H1 (cell line): ENCODE measurements at regions not wholly inside any gene's neighbourhood (a gene's known extent, or its start where the extent isn't known, plus 50 kb on each side); places are given as distances from the start of the nearest gene placed in this dataset.

Source experiments
- CTCF ChIA-PET: fragments of 300-600 bp; sonication (Branson Sonifier 250); formaldehyde crosslinking; loops from one replicate; lab custom pipeline; 2021; ENCODE audit not compliant: partially characterized antibody; lab: Charles Lee
- POLR2A ChIA-PET: fragments of 300-600 bp; sonication (Branson Sonifier 250); formaldehyde crosslinking; loops from one replicate; lab custom pipeline; 2021; ENCODE audit warnings: inconsistent platforms; ENCODE audit not compliant: partially characterized antibody; lab: Charles Lee
- DNase-seq, 2 experiments: peaks; one replicate each; pipeline versions ENCODE4 v3.0.0 to v3.0.0-alpha.2; 2010 to 2022; ENCODE audit warnings: low spot score in 2 of 2, low read depth in 1 of 2, mixed read lengths in 1 of 2
- FAIRE-seq: peaks from 2 replicates; lab custom pipeline; 2011; peaks lifted over from hg19 to GRCh38; lab: Jason Lieb, UNC
- H2AFZ ChIP-seq: 2 replicates; pipeline ENCODE4 v1.8.1; 2012; ENCODE audit warnings: low read length, inconsistent platforms
- H2AK5ac ChIP-seq: 2 replicates; pipeline ENCODE4 v1.6.1; 2013; ENCODE audit warnings: low read depth, low read length
- H2BK120ac ChIP-seq: replicated peaks from 2 replicates; pipeline ENCODE3; 2013; ENCODE audit warnings: low read depth, low read length, inconsistent platforms
- H2BK12ac ChIP-seq: 2 replicates; pipeline ENCODE4 v1.6.1; 2013; ENCODE audit warnings: low read depth, low read length
- H2BK15ac ChIP-seq: 2 replicates; pipeline ENCODE4 v1.6.1; 2013; ENCODE audit warnings: low read length
- H2BK20ac ChIP-seq: 2 replicates; pipeline ENCODE4 v1.6.1; 2013; ENCODE audit warnings: low read length
- H2BK5ac ChIP-seq: 2 replicates; pipeline ENCODE4 v1.6.1; 2013; ENCODE audit warnings: low read depth, low read length
- H3K14ac ChIP-seq: 2 replicates; pipeline ENCODE4 v1.6.1; 2013; ENCODE audit warnings: inconsistent platforms; ENCODE audit not compliant: insufficient read length
- H3K18ac ChIP-seq: 2 replicates; pipeline ENCODE4 v1.6.1; 2013; ENCODE audit warnings: low read length; ENCODE audit errors: extremely low read depth
- H3K23ac ChIP-seq: 2 replicates; pipeline ENCODE4 v1.6.1; 2013; ENCODE audit warnings: inconsistent platforms; ENCODE audit not compliant: insufficient read length
- H3K23me2 ChIP-seq: 2 replicates; pipeline ENCODE4 v1.6.1; 2013; ENCODE audit warnings: low read depth, low read length
- H3K27ac ChIP-seq: 2 replicates; pipeline ENCODE4 v1.6.1; 2011; ENCODE audit warnings: low read depth, low read length, inconsistent platforms
- H3K27me3 ChIP-seq, 4 experiments: replicated peaks in 1 of 4; 1 replicate in 1 of 4; 2 replicates in 3 of 4; pipeline versions ENCODE4 v1.6.1 to v1.8.1; 2011 to 2013; ENCODE audit warnings: low read length in 3 of 4, mild to moderate bottlenecking in 3 of 4, inconsistent platforms in 2 of 4, mixed read lengths in 2 of 4, moderate library complexity in 1 of 4; ENCODE audit not compliant: control insufficient read depth in 3 of 4, insufficient read depth in 3 of 4; ENCODE audit errors: extremely low read depth in 1 of 4
- H3K36me3 ChIP-seq, 4 experiments: 2 replicates each; pipeline versions ENCODE4 v1.6.1 to v1.8.1; 2011 to 2013; ENCODE audit warnings: mild to moderate bottlenecking in 4 of 4, low read length in 3 of 4, moderate library complexity in 2 of 4, control low read depth in 1 of 4, inconsistent platforms in 1 of 4; ENCODE audit not compliant: insufficient read depth in 4 of 4, control insufficient read depth in 2 of 4
- H3K4ac ChIP-seq: replicated peaks from 2 replicates; pipeline ENCODE3; 2013; ENCODE audit warnings: low read length, low read depth, mixed read lengths, inconsistent platforms; ENCODE audit not compliant: insufficient read length
- H3K4me1 ChIP-seq, 4 experiments: replicated peaks in 1 of 4; 1 replicate in 1 of 4; 2 replicates in 3 of 4; pipeline versions ENCODE4 v1.6.1 to v1.8.1; 2011 to 2013; ENCODE audit warnings: low read length in 3 of 4, inconsistent platforms in 2 of 4, mixed read lengths in 1 of 4; ENCODE audit not compliant: insufficient read depth in 4 of 4, control insufficient read depth in 3 of 4
- H3K4me2 ChIP-seq, 2 experiments: 2 replicates each; pipeline versions ENCODE4 v1.6.1 to v1.8.1; 2011 to 2013; ENCODE audit warnings: low read depth in 2 of 2, low read length in 2 of 2, control low read depth in 1 of 2, inconsistent platforms in 1 of 2, mild to moderate bottlenecking in 1 of 2; ENCODE audit not compliant: insufficient read depth in 1 of 2
- H3K4me3 ChIP-seq, 4 experiments: fragments of 200-600, 300-600 bp in 1 of 4; sonication (generic), shearing (Covaris generic), sonication (Bioruptor Twin) in 1 of 4; 2 replicates each; pipeline versions ENCODE4 v1.5.1 to v1.8.1; 2011 to 2016; ENCODE audit warnings: low read length in 4 of 4, low read depth in 3 of 4, control low read depth in 2 of 4, inconsistent platforms in 2 of 4, mild to moderate bottlenecking in 2 of 4, mixed read lengths in 1 of 4, moderate library complexity in 1 of 4; ENCODE audit not compliant: insufficient read depth in 2 of 4; ENCODE audit errors: extremely low read depth in 1 of 4
- H3K56ac ChIP-seq: replicated peaks from 2 replicates; pipeline ENCODE3; 2013; ENCODE audit warnings: low read depth, mild to moderate bottlenecking, mixed read lengths, low read length, inconsistent platforms; ENCODE audit not compliant: insufficient read length
- H3K79me1 ChIP-seq: 2 replicates; pipeline ENCODE4 v1.6.1; 2013; ENCODE audit warnings: low read depth, low read length, control low read depth
- H3K79me2 ChIP-seq, 2 experiments: 2 replicates each; pipeline versions ENCODE4 v1.6.1 to v1.8.1; 2012 to 2013; ENCODE audit warnings: low read length in 2 of 2, mild to moderate bottlenecking in 2 of 2, inconsistent platforms in 1 of 2; ENCODE audit not compliant: insufficient read depth in 2 of 2, control insufficient read depth in 1 of 2
- H3K9ac ChIP-seq, 4 experiments: replicated peaks in 1 of 4; 1 replicate in 1 of 4; 2 replicates in 3 of 4; pipeline versions ENCODE4 v1.6.1 to v1.8.1; 2011 to 2013; ENCODE audit warnings: low read depth in 3 of 4, low read length in 3 of 4, control low read depth in 2 of 4, mild to moderate bottlenecking in 2 of 4, moderate library complexity in 2 of 4, inconsistent platforms in 1 of 4; ENCODE audit errors: extremely low read depth in 1 of 4
- H3K9me3 ChIP-seq, 2 experiments: 2 replicates each; pipeline versions ENCODE4 v1.6.1 to v1.8.1; 2012 to 2013; ENCODE audit warnings: mild to moderate bottlenecking in 2 of 2, moderate library complexity in 2 of 2, control low read depth in 1 of 2, inconsistent platforms in 1 of 2, low read depth in 1 of 2, low read length in 1 of 2, mixed read lengths in 1 of 2; ENCODE audit not compliant: insufficient read depth in 2 of 2
- H4K20me1 ChIP-seq, 2 experiments: replicated peaks in 1 of 2; 2 replicates each; pipeline versions ENCODE3 to v1.8.1; 2011 to 2013; ENCODE audit warnings: inconsistent platforms in 2 of 2, low read length in 2 of 2, mild to moderate bottlenecking in 1 of 2; ENCODE audit not compliant: insufficient read depth in 2 of 2, control insufficient read depth in 1 of 2
- H4K5ac ChIP-seq: 2 replicates; pipeline ENCODE4 v1.6.1; 2013; ENCODE audit warnings: low read length, low read depth, mixed read lengths, inconsistent platforms; ENCODE audit not compliant: insufficient read length
- H4K8ac ChIP-seq: 2 replicates; pipeline ENCODE4 v1.8.0; 2013; ENCODE audit warnings: mild to moderate bottlenecking, moderate library complexity, low read length, inconsistent platforms; ENCODE audit not compliant: insufficient read depth; ENCODE audit errors: extremely low read depth
- H4K91ac ChIP-seq: replicated peaks from 2 replicates; pipeline ENCODE3; 2013; ENCODE audit warnings: low read length, mixed read lengths, inconsistent platforms; ENCODE audit not compliant: insufficient read length
- BACH1 ChIP-seq: IDR thresholded peaks from 2 replicates; pipeline ENCODE4 v1.6.1; 2012; ENCODE audit warnings: low read length, improper control_type of control experiment
- CTCF ChIP-seq, 3 experiments: IDR thresholded peaks; 1 replicate in 2 of 3; 2 replicates in 1 of 3; pipeline versions ENCODE4 v1.5.1 to v1.6.1; 2011; ENCODE audit warnings: low read length in 3 of 3, mild to moderate bottlenecking in 3 of 3, inconsistent platforms in 2 of 3, low read depth in 1 of 3, moderate library complexity in 1 of 3; ENCODE audit not compliant: insufficient read depth in 1 of 3; ENCODE audit errors: control extremely low read depth in 1 of 3
- MAX ChIP-seq: IDR thresholded peaks from 2 replicates; pipeline ENCODE4 v1.6.1; 2012; ENCODE audit warnings: inconsistent platforms
- RAD21 ChIP-seq, 2 experiments: IDR thresholded peaks in 1 of 2; conservative IDR thresholded peaks in 1 of 2; 2 replicates each; pipeline ENCODE4 v1.6.1; 2011; ENCODE audit warnings: low read depth in 2 of 2, low read length in 2 of 2, improper control_type of control experiment in 1 of 2, inconsistent platforms in 1 of 2, mild to moderate bottlenecking in 1 of 2, moderate library complexity in 1 of 2
- WGBS, 2 experiments: shearing (Covaris generic) in 1 of 2; methylation state at CpG; one replicate each; pipeline versions ENCODE4 v1.1.6 to v1.1.7; 2013 to 2015; ENCODE audit warnings: low lambda C conversion rate in 2 of 2, mixed read lengths in 2 of 2, inconsistent platforms in 1 of 2, low coverage in 1 of 2, missing lambda C conversion rate in 1 of 2; ENCODE audit not compliant: insufficient replicate concordance in 2 of 2, insufficient coverage in 1 of 2, insufficient read length in 1 of 2; ENCODE audit errors: extremely low coverage in 1 of 2, missing lambda C conversion rate in 1 of 2; 5-methylcytosine and 5-hydroxymethylcytosine counted together

- no peak overlapping the region for H4K91ac ChIP-seq
- no peak overlapping the region for H3K18ac ChIP-seq
- H3K36me3 ChIP-seq, result no peaks in the 10 kb centered on the region
- H3K4me1 ChIP-seq, result no peaks in the 10 kb centered on the region
- no peak overlapping the region for H3K14ac ChIP-seq
- ChIA-PET POLR2A (no interaction called here), CTCF (interaction anchor here (0.6 to 1.4 kb wide), 3 partner anchors 8 to 463 kb away, joined by 3 read pairs; no protein-coding TSS in a partner anchor)
- no peak for TF ChIP-seq BACH1
- no peak for TF ChIP-seq MAX
- TF ChIP-seq RAD21 (IDR thresholded peaks at IDR 0.05 in 1 of 2, conservative IDR thresholded peaks at IDR 0.05 in 1 of 2; ENCODE audit: low read depth in 2 of 2, low read length in 2 of 2), result peak; percentile 69 to 72
- TF ChIP-seq CTCF (IDR thresholded peaks at IDR 0.05; ENCODE audit: control extremely low read depth in 1 of 3, insufficient read depth in 1 of 3, low read depth in 1 of 3, low read length in 3 of 3), result peak in 2 of 3 experiments; percentile 29 to 36; a peak in 2 of 4 replicates
- H3K9ac ChIP-seq, result no peak overlapping the region
- H4K20me1 ChIP-seq, result no peaks in the 10 kb centered on the region
- H2BK5ac ChIP-seq, result no peak overlapping the region
- H4K5ac ChIP-seq, result no peak overlapping the region
- H2BK20ac ChIP-seq, result no peak overlapping the region
- no peak overlapping the region for H2BK120ac ChIP-seq
- H3K23me2 ChIP-seq, result no peaks in the 10 kb centered on the region
- no peak overlapping the region for H3K27ac ChIP-seq
- H2AK5ac ChIP-seq, result no peak overlapping the region
- H2BK12ac ChIP-seq, result no peak overlapping the region
- H3K79me1 ChIP-seq, result no peaks in the 10 kb centered on the region
- no peaks in the 10 kb centered on the region for H3K9me3 ChIP-seq
- H3K4me2 ChIP-seq, result no peak overlapping the region
- H3K56ac ChIP-seq, result no peak overlapping the region
- no peak overlapping the region for H3K23ac ChIP-seq
- DNase-seq (peak in 1 of 2 experiments; percentile 49), FAIRE-seq (no peak)
- H2AFZ ChIP-seq, result no peak overlapping the region
- H3K27me3 ChIP-seq, result no peaks in the 10 kb centered on the region
- no peak overlapping the region for H3K4ac ChIP-seq
- no peak overlapping the region for H4K8ac ChIP-seq
- no peak overlapping the region for H2BK15ac ChIP-seq
- WGBS, 2 experiments, result 75% methylated on average over 1 of the region's 1 CpG; no CpG with 5 or more reads in 1 of the 2 experiments
- no peak overlapping the region for H3K4me3 ChIP-seq
- no peaks in the 10 kb centered on the region for H3K79me2 ChIP-seq
These were observed 844.9 kb upstream of the PHF14 start for GRCh38 chr7:10128748-10129147.
